Colonic mucosa (tissue), 4 donors: ENCODE measurements at regions not wholly inside any gene's neighbourhood (a gene's known extent, or its start where the extent isn't known, plus 50 kb on each side); places are given as distances from the start of the nearest gene placed in this dataset.
"Not testable (repeated sequence)": the region's sequence is repeated elsewhere in the genome, so short reads cannot be mapped to it uniquely, and the experiment has no call there.

Source experiments
- DNase-seq: peaks from one replicate; pipeline ENCODE4 v3.0.0-alpha.2; 2020
- H3K27ac ChIP-seq: fragments of 200-600 bp; one replicate; pipeline ENCODE4 v1.8.0; 2021
- H3K27me3 ChIP-seq: fragments of 200-600 bp; one replicate; pipeline ENCODE4 v1.8.0; 2021
- H3K36me3 ChIP-seq: fragments of 200-600 bp; one replicate; pipeline ENCODE4 v1.8.0; 2021
- H3K4me1 ChIP-seq: fragments of 200-600 bp; one replicate; pipeline ENCODE4 v1.8.0; 2021; ENCODE audit warnings: mild to moderate bottlenecking
- H3K4me3 ChIP-seq: fragments of 200-600 bp; one replicate; pipeline ENCODE4 v1.8.0; 2021
- H3K9ac ChIP-seq, 2 donors: one replicate each; pipeline ENCODE4 v1.7.0; 2013; ENCODE audit warnings: control low read depth in 2 of 2, low read depth in 2 of 2, low read length in 2 of 2
- H3K9me3 ChIP-seq: fragments of 200-600 bp; one replicate; pipeline ENCODE4 v1.8.0; 2021
- CTCF ChIP-seq: fragments of 200-600 bp; IDR thresholded peaks from one replicate; pipeline ENCODE4 v1.8.0; 2022; ENCODE audit warnings: antibody characterized with exemption, mild to moderate bottlenecking
- intact Hi-C: fragments of 100-400 bp; cut with DNase I; formaldehyde crosslinking; loops from one replicate; pipeline ENCODE4 v1.14.1; 2022
- donor health status: healthy.
- donor health status: DM: no; HTN: no; CAD: no.
- donor health status: DM: no; HTN: no; CAD: no.

DNA sequence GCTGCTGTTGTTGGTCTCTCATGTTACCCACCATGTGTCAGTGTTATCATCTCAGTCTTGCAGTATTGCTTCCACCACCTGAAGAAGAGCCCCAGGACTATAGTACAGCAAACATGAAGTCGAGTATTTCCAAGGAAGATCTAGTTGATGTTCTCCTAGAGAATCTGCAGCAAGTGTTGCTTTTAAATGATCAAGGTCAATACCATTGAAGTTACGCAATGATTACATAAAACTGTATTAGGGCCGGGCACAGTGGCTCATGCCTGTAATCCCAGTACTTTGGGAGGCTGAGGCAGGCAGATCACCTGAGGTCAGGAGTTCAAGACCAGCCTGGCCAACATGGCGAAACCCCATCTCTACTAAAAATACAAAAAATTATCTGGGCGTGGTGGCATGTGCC, 173.9 kb downstream of the TJP1 start:
- H3K27ac ChIP-seq, H3K4me1 ChIP-seq, H3K27me3 ChIP-seq, intact Hi-C loops, H3K4me3 ChIP-seq, H3K9me3 ChIP-seq, H3K36me3 ChIP-seq, H3K9ac ChIP-seq, DNase-seq: not testable (repeated sequence)

GRCh38 chr15:29645841-29646240, 176.4 kb downstream of the TJP1 start:
- Histone ChIP-seq H3K27me3 (no peaks in the 10 kb centered on the region), H3K9me3 (no peaks in the 10 kb centered on the region), H3K36me3 (no peaks in the 10 kb centered on the region), H3K4me3 (no peak overlapping the region), H3K27ac (no peak overlapping the region), H3K4me1 (no peaks in the 10 kb centered on the region), H3K9ac (no peak overlapping the region)
- DNase-seq = no peak
- no peak for TF ChIP-seq CTCF
- intact Hi-C loops = no loop called here

GRCh38 chr15:29644361-29644760, 177.9 kb downstream of the TJP1 start:
- H3K27ac ChIP-seq, DNase-seq, H3K4me1 ChIP-seq, H3K4me3 ChIP-seq, intact Hi-C loops, H3K9ac ChIP-seq, H3K9me3 ChIP-seq, H3K27me3 ChIP-seq, H3K36me3 ChIP-seq: not testable (repeated sequence)

GRCh38 chr15:29638781-29639180, 183.5 kb downstream of the TJP1 start:
- H3K9me3 ChIP-seq = no peaks in the 10 kb centered on the region
- no peak overlapping the region for H3K9ac ChIP-seq
- no peak for DNase-seq
- no peaks in the 10 kb centered on the region for H3K36me3 ChIP-seq
- intact Hi-C loops = no loop called here
- no peak for TF ChIP-seq CTCF
- no peaks in the 10 kb centered on the region for H3K27me3 ChIP-seq
- no peak overlapping the region for H3K27ac ChIP-seq
- H3K4me3 ChIP-seq = no peak overlapping the region
- no peaks in the 10 kb centered on the region for H3K4me1 ChIP-seq

- no peak overlapping the region for H3K9ac ChIP-seq
- no peaks in the 10 kb centered on the region for H3K9me3 ChIP-seq
- no peak overlapping the region for H3K27ac ChIP-seq
- H3K27me3 ChIP-seq = no peaks in the 10 kb centered on the region
- intact Hi-C loops = no loop called here
- no peak for TF ChIP-seq CTCF
- H3K4me3 ChIP-seq = no peak overlapping the region
- H3K36me3 ChIP-seq = no peaks in the 10 kb centered on the region
- DNase-seq = no peak
- no peaks in the 10 kb centered on the region for H3K4me1 ChIP-seq
These were observed 184.3 kb downstream of the TJP1 start for GRCh38 chr15:29638011-29638410.

DNA sequence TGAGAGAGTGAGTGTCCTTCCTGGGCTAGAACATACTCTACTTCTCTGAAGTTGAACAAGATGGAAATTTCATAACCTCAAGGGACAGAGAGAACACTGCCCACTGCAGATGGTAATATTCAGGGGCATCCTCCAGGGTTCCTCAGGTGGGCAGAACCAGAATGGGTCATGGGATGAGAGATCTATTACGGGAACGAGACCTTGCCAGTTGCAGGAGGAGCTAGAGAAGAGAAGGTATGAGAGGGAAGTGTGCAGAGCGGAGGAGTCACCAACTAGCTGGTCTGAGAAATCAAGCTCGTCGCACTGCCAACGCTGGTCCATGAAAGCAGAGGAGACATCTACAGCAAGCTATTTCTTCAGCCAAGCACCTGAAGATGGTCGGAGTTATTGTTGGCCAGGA, 184.7 kb downstream of the TJP1 start:
- Histone ChIP-seq H3K4me3 (no peak overlapping the region), H3K36me3 (no peaks in the 10 kb centered on the region), H3K9me3 (no peaks in the 10 kb centered on the region), H3K4me1 (no peaks in the 10 kb centered on the region), H3K9ac (no peak overlapping the region), H3K27me3 (no peaks in the 10 kb centered on the region), H3K27ac (no peak overlapping the region)
- no peak for TF ChIP-seq CTCF
- DNase-seq = no peak
- intact Hi-C loops = no loop called here

GRCh38 chr15:29636921-29637320, 185.3 kb downstream of the TJP1 start:
- TF ChIP-seq CTCF = no peak
- H3K4me1 ChIP-seq = no peaks in the 10 kb centered on the region
- no peaks in the 10 kb centered on the region for H3K27me3 ChIP-seq
- no peak overlapping the region for H3K9ac ChIP-seq
- intact Hi-C loops = no loop called here
- H3K9me3 ChIP-seq = no peaks in the 10 kb centered on the region
- H3K27ac ChIP-seq = no peak overlapping the region
- no peak overlapping the region for H3K4me3 ChIP-seq
- H3K36me3 ChIP-seq = no peaks in the 10 kb centered on the region
- no peak for DNase-seq
